Transverse colon (tissue), 4 donors: ENCODE measurements at regions not wholly inside any gene's neighbourhood (a gene's known extent, or its start where the extent isn't known, plus 50 kb on each side); places are given as distances from the start of the nearest gene placed in this dataset.

ENCODE experiments used
- DNase-seq: peaks from one replicate; pipeline ENCODE4 v3.0.0-alpha.2; 2019
- H3K27ac ChIP-seq, 4 donors: fragments of 200-600 bp; sonication (generic); 2 replicates each; pipeline ENCODE4 v1.5.1; 2016 to 2018; ENCODE audit warnings: inconsistent platforms in 4 of 4
- H3K27me3 ChIP-seq: fragments of 200-600 bp; sonication (generic); 2 replicates; pipeline ENCODE4 v1.5.1; 2017; ENCODE audit warnings: inconsistent platforms
- H3K36me3 ChIP-seq, 4 donors: fragments of 200-600 bp; sonication (generic); 2 replicates each; pipeline ENCODE4 v1.5.1; 2017 to 2019; ENCODE audit warnings: inconsistent platforms in 4 of 4
- H3K4me1 ChIP-seq, 4 donors: fragments of 200-600 bp; sonication (generic); 2 replicates each; pipeline ENCODE4 v1.5.1; 2017 to 2020; ENCODE audit warnings: inconsistent platforms in 4 of 4
- H3K4me3 ChIP-seq, 4 donors: fragments of 200-600 bp; sonication (generic); 1 replicate in 1 of 4; 2 replicates in 3 of 4; pipeline versions ENCODE4 v1.5.1 to v1.6.1; 2017 to 2019; ENCODE audit warnings: inconsistent platforms in 4 of 4
- H3K9me3 ChIP-seq, 2 donors: fragments of 200-600 bp; sonication (generic); 2 replicates each; pipeline ENCODE4 v1.5.1; 2017 to 2019; ENCODE audit warnings: inconsistent platforms in 2 of 2
- CTCF ChIP-seq, 5 experiments: fragments of 200-600 bp in 3 of 5; fragments of 450-650 bp in 2 of 5; sonication (generic) in 3 of 5; IDR thresholded peaks; 1 replicate in 2 of 5; 2 replicates in 3 of 5; pipeline ENCODE4 v1.5.1; 2016 to 2017; ENCODE audit warnings: antibody characterized with exemption in 5 of 5, inconsistent platforms in 3 of 5, mild to moderate bottlenecking in 2 of 5, moderate library complexity in 1 of 5
- EP300 ChIP-seq: sonication (generic); formaldehyde crosslinking; IDR thresholded peaks from one replicate; pipeline ENCODE4 v1.6.1; 2017; ENCODE audit warnings: antibody characterized with exemption, low read depth
- POLR2A ChIP-seq: fragments of 450-650 bp; IDR thresholded peaks from one replicate; pipeline ENCODE4 v1.6.1; 2016; ENCODE audit warnings: antibody characterized with exemption, mild to moderate bottlenecking, moderate library complexity
- POLR2AphosphoS5 ChIP-seq, 3 donors: sonication (generic); formaldehyde crosslinking; IDR thresholded peaks; one replicate each; pipeline ENCODE4 v1.6.1; 2016; ENCODE audit warnings: antibody characterized with exemption in 3 of 3
- WGBS, 2 donors: methylation state at CpG; one replicate each; pipeline ENCODE4 v1.1.5; 2018; ENCODE audit warnings: low coverage in 1 of 2; 5-methylcytosine and 5-hydroxymethylcytosine counted together
- in situ Hi-C, 4 donors: fragments of 200-750 bp; cut with MboI; loops; one replicate each; pipeline versions ENCODE4 v1.15.0 to v1.15.1; 2017; ENCODE audit warnings: low sequenced_read_pairs in 3 of 4, low pct_ligation_motif_present in 1 of 4, low pct_unique_long_range_greater_than_20kb in 1 of 4
- intact Hi-C: fragments of 100-400 bp; cut with DNase I; formaldehyde crosslinking; loops from one replicate; pipeline ENCODE4 v1.15.1; 2023; ENCODE audit warnings: low total_unique reads

GRCh38 chr4:35286434-35286833 lies 957.9 kb downstream of the ARAP2 start:
- Histone ChIP-seq H3K27ac (no peak overlapping the region), H3K9me3 (no peaks in the 10 kb centered on the region), H3K4me3 (no peak overlapping the region), H3K36me3 (no peaks in the 10 kb centered on the region), H3K4me1 (no peaks in the 10 kb centered on the region), H3K27me3 (no peaks in the 10 kb centered on the region)
- whole genome bisulfite sequencing, 2 donors, result 55 to 66% methylated on average over 2 of the region's 2 CpGs
- no peak for TF ChIP-seq CTCF (IDR thresholded peaks at IDR 0.05)
- TF ChIP-seq EP300, result no peak
- no peak for TF ChIP-seq POLR2AphosphoS5 (IDR thresholded peaks at IDR 0.05)
- DNase-seq, result no peak
- in situ Hi-C loops, result no loop called here
- intact Hi-C loops, result no loop called here

- no peaks in the 10 kb centered on the region for H3K4me1 ChIP-seq
- intact Hi-C loops (no loop called here), in situ Hi-C loops (no loop called here)
- TF ChIP-seq EP300 (no peak), CTCF (IDR thresholded peaks at IDR 0.05) (no peak), POLR2A (no peak), POLR2AphosphoS5 (IDR thresholded peaks at IDR 0.05) (no peak)
- H3K27me3 ChIP-seq, result no peaks in the 10 kb centered on the region
- no peak overlapping the region for H3K27ac ChIP-seq
- H3K9me3 ChIP-seq, result no peaks in the 10 kb centered on the region
- H3K4me3 ChIP-seq, result no peak overlapping the region
- no peaks in the 10 kb centered on the region for H3K36me3 ChIP-seq
- no peak for DNase-seq
- 46 to 76% methylated on average over 7 to 11 of the region's 11 CpGs for WGBS, 2 donors
Measured at GRCh38 chr4:35300996-35301774, 943.1 kb downstream of the ARAP2 start.

GRCh38 chr4:35315419-35315818 lies 928.9 kb downstream of the ARAP2 start:
- intact Hi-C loops, result no loop called here
- in situ Hi-C loops, result no loop called here
- TF ChIP-seq EP300, result no peak
- TF ChIP-seq POLR2A, result no peak
- no peak for TF ChIP-seq CTCF (IDR thresholded peaks at IDR 0.05)
- no peak for TF ChIP-seq POLR2AphosphoS5 (IDR thresholded peaks at IDR 0.05)
- no peak overlapping the region for H3K4me3 ChIP-seq
- no peaks in the 10 kb centered on the region for H3K36me3 ChIP-seq
- H3K9me3 ChIP-seq, result peaks cover 0 to under 1% of the 10 kb centered on the region in 2 donors
- no peaks in the 10 kb centered on the region for H3K27me3 ChIP-seq
- DNase-seq, result no peak
- H3K4me1 ChIP-seq, result no peaks in the 10 kb centered on the region
- H3K27ac ChIP-seq, result no peak overlapping the region

- Histone ChIP-seq H3K4me1 (no peaks in the 10 kb centered on the region), H3K36me3 (no peaks in the 10 kb centered on the region), H3K27me3 (no peaks in the 10 kb centered on the region), H3K9me3 (no peaks in the 10 kb centered on the region), H3K4me3 (no peak overlapping the region), H3K27ac (no peak overlapping the region)
- 53 to 54% methylated on average over 5 of the region's 5 CpGs for WGBS, 2 donors
- intact Hi-C loops, result no loop called here
- TF ChIP-seq CTCF (IDR thresholded peaks at IDR 0.05) (no peak), POLR2AphosphoS5 (IDR thresholded peaks at IDR 0.05) (no peak), EP300 (no peak), POLR2A (no peak)
- in situ Hi-C loops, result no loop called here
- DNase-seq, result no peak
Measured at GRCh38 chr4:35325908-35326453, 918.3 kb downstream of the ARAP2 start.
